Hepatocyte (in vitro differentiated cells): ENCODE measurements at regions not wholly inside any gene's neighbourhood (a gene's known extent, or its start where the extent isn't known, plus 50 kb on each side); places are given as distances from the start of the nearest gene placed in this dataset.

Experiments
- EZH2 ChIP-seq: fragments of 200-600 bp; sonication (generic); IDR thresholded peaks from 2 replicates; pipeline ENCODE4 v1.6.1; 2016; ENCODE audit warnings: antibody characterized with exemption, mild to moderate bottlenecking, borderline replicate concordance
- TF ChIP-seq, protein P1 (sequence below): fragments of 200-600 bp; sonication (generic); IDR thresholded peaks from 2 replicates; pipeline ENCODE4 v1.5.1; 2016; ENCODE audit warnings: antibody characterized with exemption, mild to moderate bottlenecking; ENCODE audit not compliant: poor library complexity

DNA sequence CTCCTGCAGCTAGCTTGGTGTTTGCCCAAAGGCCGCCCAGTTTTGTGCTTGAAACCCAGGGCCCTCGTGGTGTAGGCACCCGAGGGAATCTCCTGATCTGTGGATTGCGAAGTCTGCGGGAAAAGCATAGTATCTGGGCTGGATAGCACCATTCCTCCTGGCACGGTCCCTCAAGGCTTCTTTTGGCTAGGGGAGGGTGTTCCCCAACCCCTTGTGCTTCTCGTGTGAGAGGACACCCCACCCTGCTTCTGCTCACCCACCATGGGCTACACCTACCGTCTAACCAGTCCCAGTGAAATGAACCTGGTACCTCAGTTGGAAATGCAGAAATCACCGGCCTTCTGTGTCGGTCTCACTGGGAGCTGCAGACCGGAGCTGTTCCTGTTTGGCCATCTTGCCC is 403.5 kb downstream of the USP25 start:
- TF ChIP-seq, protein P1, sequence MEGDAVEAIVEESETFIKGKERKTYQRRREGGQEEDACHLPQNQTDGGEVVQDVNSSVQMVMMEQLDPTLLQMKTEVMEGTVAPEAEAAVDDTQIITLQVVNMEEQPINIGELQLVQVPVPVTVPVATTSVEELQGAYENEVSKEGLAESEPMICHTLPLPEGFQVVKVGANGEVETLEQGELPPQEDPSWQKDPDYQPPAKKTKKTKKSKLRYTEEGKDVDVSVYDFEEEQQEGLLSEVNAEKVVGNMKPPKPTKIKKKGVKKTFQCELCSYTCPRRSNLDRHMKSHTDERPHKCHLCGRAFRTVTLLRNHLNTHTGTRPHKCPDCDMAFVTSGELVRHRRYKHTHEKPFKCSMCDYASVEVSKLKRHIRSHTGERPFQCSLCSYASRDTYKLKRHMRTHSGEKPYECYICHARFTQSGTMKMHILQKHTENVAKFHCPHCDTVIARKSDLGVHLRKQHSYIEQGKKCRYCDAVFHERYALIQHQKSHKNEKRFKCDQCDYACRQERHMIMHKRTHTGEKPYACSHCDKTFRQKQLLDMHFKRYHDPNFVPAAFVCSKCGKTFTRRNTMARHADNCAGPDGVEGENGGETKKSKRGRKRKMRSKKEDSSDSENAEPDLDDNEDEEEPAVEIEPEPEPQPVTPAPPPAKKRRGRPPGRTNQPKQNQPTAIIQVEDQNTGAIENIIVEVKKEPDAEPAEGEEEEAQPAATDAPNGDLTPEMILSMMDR, result no peak
- TF ChIP-seq EZH2, result no peak
